Progenitor cell of endocrine pancreas (in vitro differentiated cells): ENCODE measurements at regions not wholly inside any gene's neighbourhood (a gene's known extent, or its start where the extent isn't known, plus 50 kb on each side); places are given as distances from the start of the nearest gene placed in this dataset.

Experiments
- DNase-seq: peaks from one replicate; pipeline ENCODE4 v3.0.0; 2021; ENCODE audit warnings: low spot score; ENCODE audit not compliant: unreplicated experiment
- H3K27ac Mint-ChIP-seq: 2 replicates; pipeline ENCODE4 v1.8.0; 2021; ENCODE audit warnings: mild to moderate bottlenecking, moderate library complexity, mixed read lengths
- H3K27me3 Mint-ChIP-seq: 2 replicates; pipeline ENCODE4 v1.8.0; 2021; ENCODE audit warnings: mixed read lengths
- H3K36me3 Mint-ChIP-seq: 2 replicates; pipeline ENCODE4 v1.8.0; 2022; ENCODE audit warnings: mixed read lengths; ENCODE audit not compliant: insufficient read depth
- H3K4me1 Mint-ChIP-seq: 2 replicates; pipeline ENCODE4 v1.8.0; 2021; ENCODE audit warnings: low read depth, mixed read lengths
- H3K4me3 Mint-ChIP-seq: 2 replicates; pipeline ENCODE4 v1.8.0; 2021; ENCODE audit warnings: low read depth, mild to moderate bottlenecking, moderate library complexity, mixed read lengths
- H3K9me3 Mint-ChIP-seq: 2 replicates; pipeline ENCODE4 v1.8.0; 2021; ENCODE audit warnings: low read depth, mixed read lengths
- CTCF ChIP-seq: fragments of 200-600 bp; sonication (generic); IDR thresholded peaks from one replicate; pipeline ENCODE4 v1.5.0; 2021; ENCODE audit warnings: antibody characterized with exemption, mild to moderate bottlenecking; ENCODE audit not compliant: unreplicated experiment

- Mint-ChIP-seq H3K4me3 (no peak overlapping the region), H3K27me3 (peaks cover 9% of the 10 kb centered on the region), H3K9me3 (no peaks in the 10 kb centered on the region), H3K36me3 (no peaks in the 10 kb centered on the region), H3K4me1 (no peaks in the 10 kb centered on the region), H3K27ac (no peak overlapping the region)
- no peak for DNase-seq
- no peak for TF ChIP-seq CTCF
Measured at GRCh38 chr19:28574212-28574611, 638.7 kb downstream of the UQCRFS1 start.

GRCh38 chr19:28569132-28570131 is 643.5 kb downstream of the UQCRFS1 start:
- no peak overlapping the region for H3K27ac Mint-ChIP-seq
- no peaks in the 10 kb centered on the region for H3K4me1 Mint-ChIP-seq
- H3K27me3 Mint-ChIP-seq: peaks cover 8% of the 10 kb centered on the region
- H3K36me3 Mint-ChIP-seq: no peaks in the 10 kb centered on the region
- TF ChIP-seq CTCF: no peak
- no peaks in the 10 kb centered on the region for H3K9me3 Mint-ChIP-seq
- H3K4me3 Mint-ChIP-seq: no peak overlapping the region
- DNase-seq: no peak

GRCh38 chr19:28567834-28568233 is 645.1 kb downstream of the UQCRFS1 start:
- Mint-ChIP-seq H3K36me3 (no peaks in the 10 kb centered on the region), H3K9me3 (no peaks in the 10 kb centered on the region), H3K27ac (no peak overlapping the region), H3K4me3 (no peak overlapping the region), H3K4me1 (no peaks in the 10 kb centered on the region), H3K27me3 (peaks cover 9% of the 10 kb centered on the region)
- no peak for TF ChIP-seq CTCF
- DNase-seq: no peak

- Mint-ChIP-seq H3K27me3 (peaks cover 6% of the 10 kb centered on the region), H3K4me1 (no peaks in the 10 kb centered on the region), H3K4me3 (no peak overlapping the region), H3K27ac (no peak overlapping the region), H3K9me3 (no peaks in the 10 kb centered on the region), H3K36me3 (no peaks in the 10 kb centered on the region)
- no peak for DNase-seq
- no peak for TF ChIP-seq CTCF
Measured at GRCh38 chr19:28563964-28564921, 648.7 kb downstream of the UQCRFS1 start.

- DNase-seq: no peak
- TF ChIP-seq CTCF: peak; percentile 24
Measured at GRCh38 chr19:28560786-28561185, 652.2 kb downstream of the UQCRFS1 start.

More at GRCh38 chr19:28560786-28561185, 652.2 kb downstream of the UQCRFS1 start:
- Mint-ChIP-seq H3K36me3 (no peaks in the 10 kb centered on the region), H3K27me3 (peaks cover 4% of the 10 kb centered on the region), H3K4me1 (no peaks in the 10 kb centered on the region), H3K4me3 (no peak overlapping the region), H3K9me3 (no peaks in the 10 kb centered on the region), H3K27ac (no peak overlapping the region)
